ENCODE measurements at regions not wholly inside any gene's neighbourhood (a gene's known extent, or its start where the extent isn't known, plus 50 kb on each side); places are given as distances from the start of the nearest gene placed in this dataset.

DNA sequence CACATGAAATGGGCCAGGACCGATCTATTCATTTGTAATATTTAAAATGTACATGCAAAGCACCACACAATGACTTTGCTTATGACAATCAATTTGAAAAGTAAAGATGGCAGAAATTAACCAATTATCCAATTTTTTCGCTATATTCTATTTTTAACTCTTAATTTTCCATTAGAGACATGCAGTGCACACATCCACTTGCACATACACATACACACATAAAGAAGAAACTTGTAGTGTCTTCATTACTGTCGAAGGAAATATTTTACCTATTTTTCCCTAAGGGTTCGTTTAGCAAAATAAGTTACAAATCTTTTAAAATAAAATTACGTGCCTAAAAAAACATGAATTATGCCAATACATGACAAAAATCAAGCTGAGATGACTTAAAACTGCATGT is 194.3 kb upstream of the MDFIC2 start:
- TF ChIP-seq, protein P1, sequence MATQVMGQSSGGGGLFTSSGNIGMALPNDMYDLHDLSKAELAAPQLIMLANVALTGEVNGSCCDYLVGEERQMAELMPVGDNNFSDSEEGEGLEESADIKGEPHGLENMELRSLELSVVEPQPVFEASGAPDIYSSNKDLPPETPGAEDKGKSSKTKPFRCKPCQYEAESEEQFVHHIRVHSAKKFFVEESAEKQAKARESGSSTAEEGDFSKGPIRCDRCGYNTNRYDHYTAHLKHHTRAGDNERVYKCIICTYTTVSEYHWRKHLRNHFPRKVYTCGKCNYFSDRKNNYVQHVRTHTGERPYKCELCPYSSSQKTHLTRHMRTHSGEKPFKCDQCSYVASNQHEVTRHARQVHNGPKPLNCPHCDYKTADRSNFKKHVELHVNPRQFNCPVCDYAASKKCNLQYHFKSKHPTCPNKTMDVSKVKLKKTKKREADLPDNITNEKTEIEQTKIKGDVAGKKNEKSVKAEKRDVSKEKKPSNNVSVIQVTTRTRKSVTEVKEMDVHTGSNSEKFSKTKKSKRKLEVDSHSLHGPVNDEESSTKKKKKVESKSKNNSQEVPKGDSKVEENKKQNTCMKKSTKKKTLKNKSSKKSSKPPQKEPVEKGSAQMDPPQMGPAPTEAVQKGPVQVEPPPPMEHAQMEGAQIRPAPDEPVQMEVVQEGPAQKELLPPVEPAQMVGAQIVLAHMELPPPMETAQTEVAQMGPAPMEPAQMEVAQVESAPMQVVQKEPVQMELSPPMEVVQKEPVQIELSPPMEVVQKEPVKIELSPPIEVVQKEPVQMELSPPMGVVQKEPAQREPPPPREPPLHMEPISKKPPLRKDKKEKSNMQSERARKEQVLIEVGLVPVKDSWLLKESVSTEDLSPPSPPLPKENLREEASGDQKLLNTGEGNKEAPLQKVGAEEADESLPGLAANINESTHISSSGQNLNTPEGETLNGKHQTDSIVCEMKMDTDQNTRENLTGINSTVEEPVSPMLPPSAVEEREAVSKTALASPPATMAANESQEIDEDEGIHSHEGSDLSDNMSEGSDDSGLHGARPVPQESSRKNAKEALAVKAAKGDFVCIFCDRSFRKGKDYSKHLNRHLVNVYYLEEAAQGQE (IDR thresholded peaks at IDR 0.05; ENCODE audit: low read depth): no peak
- TF ChIP-seq CEBPB (IDR thresholded peaks at IDR 0.05): no peak
